NOMO-1 (cell line): ENCODE measurements at regions not wholly inside any gene's neighbourhood (a gene's known extent, or its start where the extent isn't known, plus 50 kb on each side); places are given as distances from the start of the nearest gene placed in this dataset.
"Not testable (repeated sequence)": the region's sequence is repeated elsewhere in the genome, so short reads cannot be mapped to it uniquely, and the experiment has no call there.

ENCODE experiments used
- DNase-seq, 2 experiments: peaks; one replicate each; lab custom pipeline; 2025; ENCODE audit not compliant: unreplicated experiment in 2 of 2; lab: John Stamatoyannopoulos, UW

GRCh38 chr14:41120402-41120801 lies 486.3 kb upstream of the LRFN5 start:
- no peak for DNase-seq

- no peak for DNase-seq
Observed at GRCh38 chr14:41096131-41096530, 510.5 kb upstream of the LRFN5 start.

- DNase-seq: no peak
Observed at GRCh38 chr14:41087056-41087455, 519.6 kb upstream of the LRFN5 start.

- no peak for DNase-seq
Observed at GRCh38 chr14:41073544-41073943, 533.1 kb upstream of the LRFN5 start.

GRCh38 chr14:41072776-41073175 lies 533.9 kb upstream of the LRFN5 start:
- peak in 1 of 2 experiments; percentile 11 for DNase-seq

- DNase-seq: no peak
Observed at GRCh38 chr14:41071351-41071750, 535.3 kb upstream of the LRFN5 start.

GRCh38 chr14:41062826-41063225 lies 543.9 kb upstream of the LRFN5 start:
- no peak for DNase-seq

GRCh38 chr14:41055589-41055988 lies 551.1 kb upstream of the LRFN5 start:
- DNase-seq: no peak

- no peak for DNase-seq
Observed at GRCh38 chr14:41051801-41052200, 554.9 kb upstream of the LRFN5 start.

- DNase-seq: no peak
Observed at GRCh38 chr14:41047763-41048162, 558.9 kb upstream of the LRFN5 start.

GRCh38 chr14:41037388-41037787 lies 569.3 kb upstream of the LRFN5 start:
- no peak for DNase-seq

- DNase-seq: no peak
Observed at GRCh38 chr14:41034969-41035368, 571.7 kb upstream of the LRFN5 start.

- no peak for DNase-seq
Observed at GRCh38 chr14:41022932-41023331, 583.7 kb upstream of the LRFN5 start.

GRCh38 chr14:41016213-41016612 lies 590.5 kb upstream of the LRFN5 start:
- no peak for DNase-seq

- DNase-seq: no peak
Observed at GRCh38 chr14:41000350-41000749, 606.3 kb upstream of the LRFN5 start.

GRCh38 chr14:40989260-40989659 lies 617.4 kb upstream of the LRFN5 start:
- DNase-seq: no peak

GRCh38 chr14:40987481-40987880 lies 619.2 kb upstream of the LRFN5 start:
- no peak for DNase-seq

- DNase-seq: no peak
Observed at GRCh38 chr14:40986655-40987054, 620.0 kb upstream of the LRFN5 start.

GRCh38 chr14:40985584-40985983 lies 621.1 kb upstream of the LRFN5 start:
- no peak for DNase-seq

- DNase-seq: no peak
Observed at GRCh38 chr14:40983604-40984003, 623.1 kb upstream of the LRFN5 start.

- no peak for DNase-seq
Observed at GRCh38 chr14:40981247-40981646, 625.4 kb upstream of the LRFN5 start.

GRCh38 chr14:40960257-40960656 lies 646.4 kb upstream of the LRFN5 start:
- not testable (repeated sequence) for DNase-seq

- no peak for DNase-seq
Observed at GRCh38 chr14:40955131-40955505, 651.6 kb upstream of the LRFN5 start.
